ENCODE measurements at regions not wholly inside any gene's neighbourhood (a gene's known extent, or its start where the extent isn't known, plus 50 kb on each side); places are given as distances from the start of the nearest gene placed in this dataset.

- no peak for ATAC-seq
- intact Hi-C loops (cut with DNase I), result no loop called here
- Histone ChIP-seq H3K36me3 (no peaks in the 10 kb centered on the region), H3K27me3 (no peaks in the 10 kb centered on the region), H3K4me3 (no peak overlapping the region), H3K4me1 (no peaks in the 10 kb centered on the region), H3K27ac (no peak overlapping the region), H3K9me3 (peaks cover 0 to 11% (median 0%) of the 10 kb centered on the region in 12 donors)
- WGBS, 4 donors, result 72 to 100% (median 94%) methylated on average over 2 of the region's 2 CpGs
- TF ChIP-seq POLR2A (IDR thresholded peaks at IDR 0.05) (no peak), CTCF (IDR thresholded peaks at IDR 0.05) (no peak)
- no peak for DNase-seq
These were observed 54.5 kb upstream of the KCNMB1 start for GRCh38 chr5:170443624-170444023.

GRCh38 chr5:170442921-170443320 lies 53.8 kb upstream of the KCNMB1 start:
- Histone ChIP-seq H3K27me3 (no peaks in the 10 kb centered on the region), H3K36me3 (no peaks in the 10 kb centered on the region), H3K4me1 (no peaks in the 10 kb centered on the region), H3K9me3 (peaks cover 0 to 11% (median 0%) of the 10 kb centered on the region in 12 donors), H3K4me3 (no peak overlapping the region), H3K27ac (no peak overlapping the region)
- ATAC-seq (no peak), DNase-seq (no peak)
- WGBS, 4 donors, result 72 to 88% (median 84%) methylated on average over 4 to 5 of the region's 5 CpGs
- intact Hi-C loops (cut with DNase I), result no loop called here
- TF ChIP-seq POLR2A (IDR thresholded peaks at IDR 0.05) (no peak), CTCF (IDR thresholded peaks at IDR 0.05) (no peak)

GRCh38 chr5:170442391-170442790 lies 53.2 kb upstream of the KCNMB1 start:
- peaks cover 0 to 7% (median 0%) of the 10 kb centered on the region in 12 donors for H3K9me3 ChIP-seq
- DNase-seq (no peak), ATAC-seq (no peak)
- H3K27ac ChIP-seq, result no peak overlapping the region
- no peaks in the 10 kb centered on the region for H3K27me3 ChIP-seq
- H3K4me3 ChIP-seq, result no peak overlapping the region
- H3K36me3 ChIP-seq, result no peaks in the 10 kb centered on the region
- H3K4me1 ChIP-seq, result no peaks in the 10 kb centered on the region
- TF ChIP-seq POLR2A (IDR thresholded peaks at IDR 0.05), result no peak
- TF ChIP-seq CTCF (IDR thresholded peaks at IDR 0.05), result no peak
- intact Hi-C loops (cut with DNase I), result no loop called here
- 84 to 95% (median 90%) methylated on average over 5 of the region's 5 CpGs for WGBS, 4 donors

- intact Hi-C loops (cut with DNase I), result no loop called here
- ATAC-seq, result no peak
These were observed 52.2 kb upstream of the KCNMB1 start for GRCh38 chr5:170441393-170441784.

More at GRCh38 chr5:170441393-170441784, 52.2 kb upstream of the KCNMB1 start:
- H3K36me3 ChIP-seq, result no peaks in the 10 kb centered on the region
- no peaks in the 10 kb centered on the region for H3K9me3 ChIP-seq
- DNase-seq, result no peak
- WGBS, 4 donors, result 92 to 93% (median 92%) methylated on average over 10 of the region's 10 CpGs
- TF ChIP-seq CTCF (IDR thresholded peaks at IDR 0.05), result no peak
- TF ChIP-seq POLR2A (IDR thresholded peaks at IDR 0.05), result no peak
- no peak overlapping the region for H3K27ac ChIP-seq
- H3K4me1 ChIP-seq, result no peaks in the 10 kb centered on the region
- no peaks in the 10 kb centered on the region for H3K27me3 ChIP-seq
- H3K4me3 ChIP-seq, result no peak overlapping the region
